GM18873 (cell line): ENCODE measurements at regions not wholly inside any gene's neighbourhood (a gene's known extent, or its start where the extent isn't known, plus 50 kb on each side); places are given as distances from the start of the nearest gene placed in this dataset.
"Not testable (repeated sequence)": the region's sequence is repeated elsewhere in the genome, so short reads cannot be mapped to it uniquely, and the experiment has no call there.

ENCODE experiments used
- ATAC-seq: cut with Tn5 transposase; IDR thresholded peaks from one replicate; pipeline ENCODE4 v1.9.1; 2021; ENCODE audit warnings: mild to moderate bottlenecking, moderate library complexity, moderate number of reproducible peaks; ENCODE audit not compliant: unreplicated experiment, low FRiP score

DNA sequence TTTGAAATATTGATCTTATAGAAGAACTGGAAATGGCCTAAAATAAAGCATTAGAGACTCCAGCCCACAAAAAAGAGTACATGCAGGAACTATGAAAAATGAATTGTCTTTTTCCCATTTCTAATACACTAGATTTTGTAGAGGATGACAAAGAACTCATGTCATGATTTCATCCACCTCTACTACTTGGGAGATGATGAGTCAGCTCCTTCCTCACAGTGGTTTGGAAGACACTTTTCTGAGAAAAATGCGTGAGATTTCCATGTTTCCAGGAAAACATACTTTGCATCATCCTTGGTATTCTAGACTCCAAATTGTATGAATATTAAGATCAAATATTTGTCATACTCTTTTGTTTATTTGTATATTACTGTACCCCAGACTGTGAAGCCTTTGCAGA is 500.5 kb downstream of the FAM181B start:
- no peak for ATAC-seq

GRCh38 chr11:82229341-82229740 is 504.3 kb downstream of the FAM181B start:
- ATAC-seq = no peak

- no peak for ATAC-seq
These were observed 507.7 kb downstream of the FAM181B start for GRCh38 chr11:82225930-82226329.

DNA sequence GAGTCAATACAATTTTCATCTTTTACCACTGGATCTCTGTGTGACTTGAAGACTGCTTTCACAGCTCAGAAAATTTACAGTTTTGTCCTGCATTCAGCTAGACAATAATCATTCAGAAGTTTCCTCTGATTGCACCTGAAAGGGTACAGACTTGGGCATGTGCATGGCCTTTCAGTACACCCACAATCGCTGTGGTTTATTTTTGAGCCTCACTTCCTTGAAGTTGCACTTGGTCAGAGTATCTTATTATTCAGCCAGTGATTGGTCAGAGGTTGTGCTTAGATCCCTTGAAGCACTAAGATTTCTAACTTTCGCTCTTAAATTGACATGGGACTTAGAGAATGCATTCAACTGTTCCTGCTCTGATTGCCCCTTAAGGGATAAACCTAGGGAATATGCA is 508.2 kb downstream of the FAM181B start:
- no peak for ATAC-seq

- ATAC-seq = no peak
These were observed 516.6 kb downstream of the FAM181B start for GRCh38 chr11:82216927-82217570.

DNA sequence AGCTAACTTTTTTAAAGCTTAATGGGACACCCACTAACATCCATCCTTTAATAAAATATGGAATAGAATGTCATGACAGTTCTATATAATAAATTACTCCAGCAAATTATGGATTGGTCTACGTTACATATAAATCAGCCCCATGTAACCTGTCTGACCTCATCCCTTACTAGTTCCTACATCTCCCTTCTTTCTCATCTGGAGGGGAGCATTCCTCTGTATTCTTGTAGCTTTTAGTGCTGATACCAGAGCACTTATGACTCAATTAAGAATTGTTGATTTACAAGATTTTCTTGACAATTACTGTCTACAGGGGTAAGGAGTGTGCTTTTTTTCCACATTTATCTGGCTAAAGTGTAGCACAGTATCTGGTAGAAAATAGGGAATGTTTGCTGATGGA is 523.7 kb downstream of the FAM181B start:
- no peak for ATAC-seq

DNA sequence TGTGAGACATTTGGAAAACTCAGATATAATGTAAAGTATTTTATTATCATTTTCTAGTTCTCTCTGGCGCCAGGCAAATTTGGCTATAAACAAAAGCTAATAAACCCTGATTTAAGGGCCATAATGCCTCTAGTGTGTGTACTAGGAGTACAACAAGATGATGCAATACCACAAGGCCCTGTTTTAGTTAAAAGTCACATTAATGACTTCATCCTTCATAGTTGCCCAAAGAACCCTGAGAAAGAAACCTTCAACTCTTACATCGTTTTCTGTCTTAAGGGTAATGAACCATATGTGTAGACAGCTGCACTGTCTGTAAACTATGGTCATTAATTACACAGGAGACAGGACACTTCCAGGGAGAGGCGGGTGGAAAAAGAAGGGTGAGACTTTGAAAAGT is 538.4 kb downstream of the FAM181B start:
- ATAC-seq = no peak

DNA sequence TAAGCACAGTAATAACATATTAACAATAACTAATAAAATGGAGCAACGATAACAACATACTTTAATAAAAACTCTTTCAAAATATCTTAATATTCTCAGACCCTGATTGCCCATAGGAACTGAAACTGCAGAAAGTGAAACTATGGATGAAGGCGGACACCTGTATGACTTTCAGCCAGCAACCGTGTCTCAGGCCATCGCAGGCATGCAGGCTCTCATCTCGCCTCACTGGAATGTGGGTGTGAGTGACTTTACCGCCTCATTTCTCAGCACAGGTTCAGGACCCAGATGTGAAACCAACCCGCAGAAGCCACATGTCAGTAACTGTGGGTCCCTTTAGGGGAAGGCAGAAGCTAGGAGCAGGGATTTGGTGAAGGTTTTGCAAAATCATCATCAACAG is 539.1 kb downstream of the FAM181B start:
- ATAC-seq = no peak

- ATAC-seq = no peak
These were observed 542.0 kb downstream of the FAM181B start for GRCh38 chr11:82191695-82192094.

DNA sequence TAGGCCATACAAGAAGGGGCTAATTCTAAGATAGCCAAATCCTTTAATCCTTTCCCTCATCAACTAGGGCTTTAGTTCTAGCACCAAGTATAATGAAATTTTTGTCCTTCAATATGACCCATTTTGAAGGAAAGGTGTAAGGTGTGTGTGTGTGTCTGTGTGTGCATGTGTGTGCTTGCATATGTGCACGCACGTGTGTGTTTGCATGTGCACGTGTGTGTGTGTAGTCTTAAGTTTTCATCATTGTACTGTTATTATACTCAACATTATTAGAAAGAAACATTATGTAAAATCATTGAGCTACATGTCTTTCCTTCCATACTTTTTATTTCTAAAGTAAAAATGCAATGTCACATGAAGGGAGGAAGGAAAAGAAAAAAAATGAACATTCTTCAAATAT is 547.7 kb downstream of the FAM181B start:
- no peak for ATAC-seq

DNA sequence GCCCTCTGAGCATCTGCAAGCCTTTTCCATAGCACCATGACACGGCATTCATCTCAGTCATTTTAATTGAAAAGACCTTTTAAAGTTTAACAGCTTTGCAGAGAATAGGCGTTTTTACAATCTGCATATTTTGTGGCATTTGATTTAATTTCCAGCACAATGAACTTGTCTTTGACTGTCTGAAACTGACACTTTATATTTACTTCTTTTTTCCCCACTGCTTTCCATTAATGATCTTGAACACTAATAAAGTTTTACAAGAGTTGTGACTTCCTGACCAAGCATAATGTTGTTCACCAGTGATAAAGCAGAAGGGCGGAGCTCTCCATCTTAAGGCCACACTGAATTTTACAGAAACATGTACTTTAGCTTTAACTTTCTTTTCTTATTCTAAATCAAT is 548.7 kb downstream of the FAM181B start:
- no peak for ATAC-seq

DNA sequence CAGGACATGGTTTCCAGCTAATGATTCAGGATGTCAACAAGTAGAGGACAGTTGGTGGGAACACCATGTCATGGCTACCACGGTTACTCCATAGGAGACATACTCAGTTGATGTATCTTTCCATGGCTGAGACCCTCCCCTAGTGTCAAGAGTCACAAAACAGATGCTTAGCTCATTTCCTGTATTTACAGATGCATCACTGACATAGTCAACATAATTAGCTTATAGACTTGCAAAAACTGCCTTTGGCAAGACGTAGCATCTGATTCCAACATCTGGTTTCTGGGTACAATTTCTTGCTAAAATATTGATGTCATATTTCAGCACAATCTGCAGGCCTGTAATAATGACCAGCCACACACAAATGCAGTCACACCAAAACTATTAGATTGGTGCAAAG is 550.3 kb downstream of the FAM181B start:
- no peak for ATAC-seq

GRCh38 chr11:82182697-82183096 is 551.0 kb downstream of the FAM181B start:
- ATAC-seq = not testable (repeated sequence)

- not testable (repeated sequence) for ATAC-seq
These were observed 551.9 kb downstream of the FAM181B start for GRCh38 chr11:82181796-82182195.

DNA sequence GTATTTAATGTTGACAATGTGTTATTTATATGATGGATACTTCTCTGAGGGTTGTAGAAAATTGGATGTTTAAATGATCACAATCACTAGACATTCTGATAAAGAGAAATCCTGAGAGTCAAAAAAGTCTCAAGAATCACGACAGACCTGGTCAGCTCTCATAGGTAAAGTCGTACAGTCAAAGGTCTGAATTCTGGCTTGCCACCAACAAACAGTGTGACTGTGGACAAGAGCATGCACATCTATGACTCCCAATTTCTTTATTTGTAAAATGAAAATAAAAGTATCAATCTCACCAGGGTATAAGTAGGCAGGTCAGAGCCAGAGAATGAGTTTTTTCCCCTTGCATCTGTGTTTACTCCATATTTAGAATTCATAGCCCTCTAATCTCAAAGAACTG is 556.7 kb downstream of the FAM181B start:
- no peak for ATAC-seq

DNA sequence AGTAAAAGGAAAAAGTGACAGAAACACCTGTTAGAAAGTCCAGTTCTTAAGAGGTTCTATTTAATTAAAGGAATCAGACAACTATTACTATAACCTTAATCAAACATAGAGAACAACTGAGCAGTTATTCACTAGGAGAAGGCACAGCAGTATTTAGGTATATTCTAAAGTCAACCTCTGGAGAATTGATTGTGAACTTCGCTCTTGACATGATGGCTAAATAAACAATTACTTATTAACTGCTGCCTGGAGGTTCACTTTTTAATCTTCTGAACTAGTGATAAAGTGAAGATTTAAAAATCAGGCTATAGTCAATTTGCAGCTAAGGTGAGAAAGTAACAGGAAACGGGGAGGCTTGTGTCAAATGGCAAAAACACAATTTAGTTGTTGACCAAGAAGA is 557.3 kb downstream of the FAM181B start:
- no peak for ATAC-seq

DNA sequence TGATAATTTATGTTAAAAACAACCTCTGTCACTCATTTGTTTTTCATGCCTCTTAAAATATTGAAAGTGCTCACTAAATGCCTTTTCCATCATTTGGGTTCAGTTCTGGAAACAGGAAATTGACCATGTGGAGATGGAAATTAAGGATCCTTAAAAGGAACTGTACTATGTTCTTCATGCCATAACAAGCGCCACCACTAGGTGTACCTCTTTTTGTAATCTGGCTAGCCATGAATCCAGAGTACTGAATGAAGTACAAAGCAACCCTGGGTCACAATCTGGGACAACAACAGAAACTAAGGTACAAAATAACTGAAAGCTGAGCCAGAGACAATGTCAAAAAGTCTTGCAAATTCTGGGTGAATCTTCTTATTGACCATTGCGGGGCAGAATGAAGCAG is 559.1 kb downstream of the FAM181B start:
- no peak for ATAC-seq

DNA sequence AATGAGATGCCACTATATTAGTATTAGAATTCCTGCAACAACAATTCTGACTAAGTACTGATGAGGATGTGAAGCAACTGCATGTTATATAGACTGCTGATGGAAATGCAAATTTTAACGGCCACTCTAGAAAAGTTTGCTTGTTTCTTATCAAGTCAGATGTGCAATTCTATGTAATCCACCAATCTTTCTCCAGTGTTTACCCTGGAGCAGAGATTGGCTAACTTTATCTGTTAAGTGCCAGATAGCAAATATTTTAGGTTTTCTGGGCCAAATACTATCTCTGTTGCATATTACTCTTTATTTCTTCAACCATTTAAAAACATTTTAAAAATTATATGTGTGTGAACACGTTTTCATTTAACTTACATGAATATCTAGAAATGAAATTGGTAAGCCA is 586.9 kb downstream of the FAM181B start:
- no peak for ATAC-seq

- no peak for ATAC-seq
These were observed 614.7 kb downstream of the FAM181B start for GRCh38 chr11:82118946-82119345.

GRCh38 chr11:82117362-82117761 is 616.3 kb downstream of the FAM181B start:
- ATAC-seq = no peak

DNA sequence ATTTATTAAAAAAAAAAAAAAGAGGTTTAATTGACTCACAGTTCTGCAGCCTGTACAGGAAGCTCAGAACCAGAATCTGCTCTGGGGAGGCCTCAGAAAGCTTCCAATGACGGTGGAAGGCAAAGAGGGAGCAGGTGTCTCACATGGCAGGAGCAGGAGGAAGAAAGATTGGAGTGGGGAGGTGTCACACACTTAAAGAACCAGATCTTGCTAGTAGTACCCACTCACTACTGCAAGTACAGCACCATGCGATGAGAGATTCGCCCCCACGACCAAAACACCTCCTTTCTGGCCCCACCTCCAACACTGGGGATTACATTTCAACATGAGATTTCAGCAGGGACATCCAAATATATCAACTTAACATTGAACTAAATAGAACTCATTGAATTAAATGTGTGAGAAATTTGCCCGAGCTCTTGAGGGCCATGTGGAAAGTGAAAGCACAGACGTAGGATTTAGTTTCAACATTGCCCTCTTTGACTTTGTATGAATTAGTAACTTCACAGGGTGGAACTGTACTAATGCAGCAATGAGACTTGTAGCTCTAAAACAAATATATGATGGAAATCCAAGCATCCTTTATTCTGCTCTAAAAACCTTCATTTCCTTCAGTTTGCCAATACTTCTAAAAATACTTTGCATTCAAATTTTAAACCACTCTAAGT is 628.2 kb downstream of the FAM181B start:
- ATAC-seq = no peak

GRCh38 chr11:82092904-82093303 is 640.8 kb downstream of the FAM181B start:
- no peak for ATAC-seq
